ACHN (cell line): ENCODE measurements at regions not wholly inside any gene's neighbourhood (a gene's known extent, or its start where the extent isn't known, plus 50 kb on each side); places are given as distances from the start of the nearest gene placed in this dataset.
"Not testable (repeated sequence)": the region's sequence is repeated elsewhere in the genome, so short reads cannot be mapped to it uniquely, and the experiment has no call there.

Source experiments
- DNase-seq: peaks from one replicate; pipeline ENCODE4 v3.0.0-alpha.2; 2015
- in situ Hi-C: cut with HindIII; loops from 2 replicates; pipeline ENCODE4 v1.10.0; 2017; ENCODE audit warnings: low sequenced_read_pairs, low pct_ligation_motif_present, low pct_unique_long_range_greater_than_20kb

DNA sequence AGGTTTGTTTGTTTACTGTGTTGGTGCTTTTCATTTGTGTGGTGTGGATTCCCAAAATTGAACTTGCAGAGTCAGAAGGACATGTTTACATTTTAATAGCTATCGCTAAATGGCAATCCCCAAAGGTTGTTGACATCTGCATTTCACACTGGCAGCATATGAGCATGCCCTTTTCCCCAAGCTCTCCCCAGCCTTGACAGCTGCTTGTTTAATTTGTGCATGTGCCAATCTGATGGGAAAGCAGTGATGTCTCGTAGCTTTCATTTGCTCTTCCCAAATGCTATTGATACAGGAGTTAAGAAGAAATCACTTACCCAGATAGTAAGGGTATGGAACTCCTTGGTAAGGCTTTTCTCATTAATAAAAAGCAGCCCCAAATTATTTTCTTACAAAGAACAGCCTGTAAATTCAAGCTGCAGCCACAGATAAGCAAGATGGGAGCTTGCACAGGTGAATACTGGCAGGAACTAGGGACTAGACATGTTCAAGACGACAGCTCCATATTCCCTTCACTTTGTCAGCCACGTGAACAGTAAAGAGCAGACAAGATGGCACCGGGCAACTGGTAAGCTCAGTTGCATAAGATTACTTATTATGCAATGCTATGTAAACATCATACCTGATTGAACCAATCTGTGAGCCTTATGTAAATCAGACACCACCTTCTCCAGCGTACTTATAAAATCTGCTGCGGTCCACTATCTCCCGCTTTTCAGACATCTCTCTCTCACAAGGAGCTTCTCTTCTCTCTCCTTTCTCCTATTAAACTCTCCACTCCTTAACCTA, 87.4 kb downstream of the IGLL5 start:
- in situ Hi-C loops = no loop called here
- DNase-seq = no peak

DNA sequence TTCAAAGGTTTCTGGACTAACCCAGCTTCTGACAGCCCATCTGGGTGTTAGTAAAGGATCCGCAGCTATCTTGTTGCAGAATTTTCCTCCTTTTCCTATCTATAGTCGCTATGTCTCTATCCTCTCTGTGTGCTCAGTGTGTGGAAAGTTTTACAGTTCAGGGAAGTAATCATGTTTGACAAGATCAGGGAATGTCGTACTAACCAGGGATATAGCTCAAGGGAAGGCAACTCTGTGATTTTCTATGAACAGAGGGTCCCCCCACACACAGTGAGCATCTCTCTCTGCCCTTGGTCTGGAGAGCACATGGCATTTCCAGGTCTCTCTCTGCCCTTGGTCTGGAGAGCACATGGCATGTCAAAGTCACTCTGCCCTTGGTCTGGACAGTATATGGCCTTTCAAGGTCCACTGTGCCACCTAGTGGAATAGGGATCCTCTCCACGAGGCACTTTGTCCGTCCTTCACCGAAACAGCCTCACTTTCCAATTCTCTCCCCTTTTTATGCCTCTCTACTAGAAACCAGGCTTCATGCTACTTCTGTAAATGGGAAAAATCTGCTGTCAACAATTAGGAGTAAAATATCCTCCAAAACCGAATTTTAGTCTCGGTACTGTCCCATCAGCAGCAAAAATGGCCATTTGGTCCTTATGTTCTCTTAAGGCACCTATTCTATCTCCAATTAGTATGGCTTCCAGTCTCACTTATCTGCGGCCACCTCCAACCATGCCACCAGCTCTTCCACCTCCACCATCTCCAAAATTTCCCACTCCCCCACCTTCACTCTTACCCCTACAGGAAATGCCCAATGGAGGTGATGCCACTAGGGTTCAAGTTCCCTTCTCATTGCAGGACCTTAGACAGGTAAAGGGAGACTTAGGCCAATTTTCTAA, 88.7 kb downstream of the IGLL5 start:
- DNase-seq = no peak
- in situ Hi-C loops = no loop called here

DNA sequence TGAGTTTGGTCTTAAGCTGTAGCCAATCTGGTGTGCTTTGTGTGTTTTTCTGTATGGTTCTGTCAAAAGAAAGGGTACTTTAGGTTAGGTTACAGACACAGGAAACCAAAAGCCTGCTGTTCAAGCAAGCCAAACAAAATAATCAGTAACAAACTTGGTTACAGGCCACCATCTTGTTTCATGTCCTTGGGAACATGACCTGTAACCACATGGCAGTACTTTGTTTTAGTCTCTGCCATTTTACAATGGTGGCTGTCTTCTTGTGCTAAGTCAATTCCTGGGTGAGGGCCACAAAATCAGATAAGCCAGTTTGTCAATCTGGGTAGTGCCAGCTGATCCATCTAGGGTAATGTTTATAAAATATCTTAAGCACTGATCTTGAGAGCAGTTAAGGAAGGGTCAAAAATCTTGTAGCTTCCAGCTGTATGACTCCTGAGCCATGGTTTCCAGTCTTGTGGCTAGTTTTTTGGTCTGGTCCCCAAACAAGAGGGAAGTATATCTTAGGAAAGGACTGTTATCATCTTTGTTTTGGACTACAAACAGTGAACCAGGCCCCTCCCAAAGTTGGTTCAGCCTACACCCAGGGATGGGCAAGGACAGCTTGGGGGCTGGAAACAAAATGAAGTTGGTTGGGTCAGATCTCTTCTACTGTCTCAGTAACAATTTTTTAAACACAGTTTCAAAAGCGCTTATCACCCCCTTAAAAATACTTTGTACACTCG, 90.0 kb downstream of the IGLL5 start:
- in situ Hi-C loops = no loop called here
- no peak for DNase-seq

DNA sequence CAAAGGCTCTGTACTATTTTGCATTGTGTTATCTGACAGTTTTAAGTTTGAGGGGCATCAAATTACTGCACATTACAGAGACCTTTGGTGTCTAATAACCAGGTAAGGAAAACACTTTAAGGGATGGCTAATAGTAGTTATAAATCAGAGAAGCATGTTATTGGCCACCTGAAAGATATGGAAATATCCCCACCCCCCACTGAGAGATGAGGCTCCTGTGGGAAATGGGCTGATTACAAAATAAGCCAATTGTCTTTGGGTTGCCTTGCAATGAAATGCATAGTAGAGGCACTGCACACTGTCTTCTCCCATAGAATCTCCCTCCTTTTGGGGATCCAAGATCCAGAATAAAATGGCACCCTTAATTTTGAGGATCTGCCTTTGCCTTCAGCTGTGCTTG, 91.0 kb downstream of the IGLL5 start:
- DNase-seq = no peak
- in situ Hi-C loops = no loop called here

DNA sequence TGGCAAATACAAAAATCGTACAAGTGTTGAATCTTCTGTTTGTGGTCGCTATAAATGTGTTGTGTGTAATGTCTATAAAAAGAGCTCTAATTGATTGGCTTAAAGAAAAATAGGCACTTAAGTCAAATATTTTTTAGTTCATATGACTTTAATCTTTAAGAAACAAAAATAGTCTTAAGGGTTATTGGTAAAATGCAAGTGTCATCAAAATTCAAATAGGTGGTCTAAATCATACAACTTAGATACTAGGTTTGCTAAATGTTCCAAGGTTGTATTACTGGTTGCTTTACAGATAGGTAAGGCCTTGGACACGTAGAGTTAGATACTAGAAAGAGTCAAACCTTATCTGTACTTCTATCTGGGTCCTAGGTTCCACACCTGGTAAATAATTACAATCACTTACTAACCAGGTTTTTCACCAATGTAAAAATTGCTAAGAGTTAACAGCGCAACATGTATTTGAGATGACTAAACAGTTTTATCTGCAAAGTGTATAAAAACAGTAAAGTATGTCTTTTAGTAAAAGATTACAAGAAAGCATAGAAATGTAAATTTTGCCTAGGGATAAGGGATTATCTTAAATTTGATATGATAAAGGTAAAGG, 91.1 kb upstream of the GNAZ start:
- DNase-seq = no peak
- in situ Hi-C loops = no loop called here

DNA sequence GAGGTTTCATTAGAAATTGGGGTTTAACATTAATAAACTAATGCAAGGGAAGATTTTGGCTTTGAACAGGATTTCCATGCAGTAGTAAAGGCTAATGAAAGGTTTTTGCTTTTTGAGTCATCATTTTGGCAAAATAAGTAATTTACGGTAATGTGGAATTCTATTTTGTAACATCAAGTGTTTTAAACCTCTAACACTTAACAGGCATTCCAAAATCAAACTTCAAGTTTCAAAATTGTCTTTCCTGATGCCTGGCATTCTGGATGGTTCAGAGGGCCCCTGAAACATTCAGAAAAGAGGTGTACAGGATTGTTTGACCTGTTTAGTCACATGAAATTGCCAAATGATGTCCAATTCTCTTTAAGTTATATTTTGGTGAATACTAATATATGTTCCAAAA, 90.4 kb upstream of the GNAZ start:
- DNase-seq = no peak
- in situ Hi-C loops = no loop called here

DNA sequence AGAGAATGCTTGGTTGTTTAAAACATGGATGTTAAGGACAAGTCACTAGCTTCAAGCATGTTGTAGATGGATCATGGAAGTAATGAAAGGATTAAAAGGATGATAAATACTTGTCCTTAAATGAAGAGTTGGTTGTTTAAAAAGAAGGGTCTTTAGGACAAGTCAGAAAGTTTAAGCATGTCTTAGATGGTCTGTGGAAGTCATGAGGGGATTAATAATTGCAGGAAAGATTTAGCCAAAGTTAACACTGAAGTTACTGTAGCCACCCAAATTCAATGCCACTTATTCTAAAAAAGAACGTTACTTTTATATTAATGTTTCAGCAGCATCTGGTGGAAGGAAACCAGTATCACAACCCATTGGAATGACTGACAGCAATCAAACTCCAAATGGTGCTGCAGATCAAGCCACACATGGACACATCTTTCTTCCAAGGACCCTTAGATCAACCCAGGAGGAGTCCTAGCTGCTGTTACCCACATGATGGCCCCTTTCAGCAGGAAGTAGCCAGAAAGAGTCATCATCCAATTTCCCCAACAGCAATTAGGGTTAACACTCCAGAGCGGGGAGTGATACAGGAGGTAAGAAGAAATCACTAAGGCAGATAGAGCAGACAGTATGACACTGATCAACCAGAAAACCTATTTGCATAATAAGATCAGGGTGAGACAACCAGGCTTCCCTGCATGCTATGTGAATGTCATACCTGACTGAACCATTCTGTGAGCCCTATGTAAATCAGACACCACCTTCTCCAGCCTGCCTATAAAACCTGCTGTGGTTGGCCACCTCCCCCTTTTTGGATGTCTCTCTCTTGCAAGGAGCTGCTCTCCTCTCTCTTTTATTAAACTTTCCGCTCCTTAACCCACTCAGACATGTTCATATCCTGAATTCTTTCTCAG, 88.4 kb upstream of the GNAZ start:
- in situ Hi-C loops = no loop called here
- no peak for DNase-seq

DNA sequence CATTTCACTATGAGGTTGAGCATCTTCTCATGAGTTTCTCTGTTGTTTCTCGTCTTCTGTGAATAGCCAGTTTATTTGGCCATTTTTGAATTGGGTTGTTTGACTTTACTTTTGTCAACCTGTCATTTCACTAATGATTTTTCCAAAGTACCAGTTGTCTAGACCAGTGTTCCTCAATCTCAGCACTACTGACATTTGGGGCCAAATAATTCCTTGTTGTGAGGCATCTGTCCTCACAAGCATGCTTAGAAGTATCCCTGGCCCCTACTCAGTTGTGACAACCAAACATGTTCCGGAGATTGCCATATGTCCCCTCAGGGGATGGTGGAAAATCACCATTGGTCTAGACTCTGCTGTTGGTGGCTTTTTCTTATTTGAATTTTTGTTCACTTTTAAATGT, 87.7 kb upstream of the GNAZ start:
- in situ Hi-C loops = no loop called here
- no peak for DNase-seq

DNA sequence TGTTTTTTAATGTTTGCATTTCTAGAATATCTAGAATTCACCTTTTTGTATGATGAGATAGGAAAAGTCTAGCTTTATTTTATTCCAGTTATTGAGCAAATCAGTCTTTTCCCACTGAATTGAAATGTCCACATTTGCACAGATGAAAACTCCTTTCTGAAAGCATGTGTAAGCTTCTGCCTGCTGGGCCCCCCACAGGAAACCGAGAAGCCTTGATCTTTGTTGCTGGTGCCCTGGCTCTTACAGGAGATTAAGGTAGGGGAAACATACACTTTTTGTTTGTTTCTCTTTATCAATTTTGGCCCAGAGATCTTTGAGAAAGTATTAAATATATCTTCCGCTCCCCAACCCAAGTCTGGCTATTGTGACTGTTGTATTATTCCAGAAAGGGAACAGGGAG, 87.2 kb upstream of the GNAZ start:
- DNase-seq = no peak
- in situ Hi-C loops = no loop called here

DNA sequence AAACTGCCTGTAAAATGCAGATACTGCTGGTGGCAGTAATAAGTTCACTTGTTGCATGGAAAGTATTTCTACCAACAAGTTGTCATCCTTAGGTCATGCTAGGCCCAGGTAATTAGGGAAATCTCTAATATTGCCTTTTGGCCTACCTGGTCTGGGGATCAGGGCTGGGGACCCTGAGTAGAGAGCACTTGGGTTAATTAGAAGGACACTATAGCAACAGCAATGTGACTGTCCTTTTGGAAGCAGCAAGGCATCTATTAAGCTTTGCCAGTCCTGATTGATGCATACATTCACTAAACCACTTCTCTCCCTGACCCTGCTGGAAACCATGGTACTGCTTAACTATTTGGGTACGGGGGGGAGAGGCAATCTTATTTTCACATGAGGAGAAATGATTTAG, 86.5 kb upstream of the GNAZ start:
- no peak for DNase-seq
- in situ Hi-C loops = no loop called here

DNA sequence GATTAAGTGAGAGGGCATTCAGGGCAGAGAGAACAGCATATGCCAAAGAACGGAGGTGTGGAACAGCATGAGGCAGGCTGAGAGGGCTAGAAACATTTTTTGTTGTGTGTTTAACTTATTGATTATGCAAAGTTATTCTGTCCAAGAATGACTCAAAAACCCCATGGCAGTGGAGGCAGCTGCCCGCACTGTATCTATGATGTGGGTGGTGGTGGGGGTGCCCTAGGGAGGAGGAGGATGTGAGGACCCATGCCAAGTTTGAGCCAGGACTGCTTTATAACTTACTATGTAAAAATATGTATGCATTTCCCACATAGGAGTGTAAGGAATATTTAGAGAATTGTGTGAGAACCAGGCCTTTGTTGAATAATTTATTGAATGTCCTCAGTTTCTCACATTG, 85.4 kb upstream of the GNAZ start:
- in situ Hi-C loops = no loop called here

DNA sequence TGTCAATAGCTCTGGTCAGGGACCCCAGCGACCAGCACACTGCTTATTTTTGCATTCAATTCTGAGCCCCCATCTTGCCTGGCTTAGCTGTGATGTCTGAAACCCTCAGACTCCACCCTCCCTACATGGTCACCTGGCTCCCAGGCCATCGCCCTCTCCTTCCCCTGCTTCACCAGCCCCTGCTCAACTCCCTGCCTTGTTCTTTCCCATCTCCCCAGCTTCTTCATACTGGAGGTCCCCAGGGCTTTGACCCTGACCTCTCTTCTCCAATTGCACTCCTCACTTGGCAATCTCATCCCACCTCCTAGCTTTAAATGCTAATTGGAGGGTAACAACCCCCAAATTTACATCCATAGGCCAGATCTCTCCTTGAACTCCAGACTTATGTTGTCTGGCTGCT, 84.3 kb upstream of the GNAZ start:
- no peak for DNase-seq
- in situ Hi-C loops = no loop called here

More for the DNA sequence above, 85.4 kb upstream of the GNAZ start:
- no peak for DNase-seq

DNA sequence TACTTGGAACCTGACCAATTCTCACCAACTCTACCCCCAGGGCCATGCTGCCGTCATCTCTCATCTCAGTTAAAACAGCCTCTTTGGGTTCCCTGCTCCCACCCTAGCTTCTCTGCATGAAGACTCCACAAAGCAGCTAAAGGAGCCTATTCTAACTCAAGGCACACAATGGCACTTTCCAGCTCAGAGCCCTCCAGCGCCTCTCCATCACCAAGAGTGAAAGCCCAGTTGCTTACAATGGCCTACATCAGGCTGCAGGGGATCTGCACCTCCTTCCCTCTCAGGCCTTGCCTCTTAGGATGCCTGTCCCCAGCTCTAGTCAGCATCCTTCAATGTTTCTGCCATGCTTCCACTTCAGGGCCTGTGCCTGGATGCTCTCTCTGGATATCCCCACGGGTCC, 83.7 kb upstream of the GNAZ start:
- in situ Hi-C loops = no loop called here
- DNase-seq = no peak

DNA sequence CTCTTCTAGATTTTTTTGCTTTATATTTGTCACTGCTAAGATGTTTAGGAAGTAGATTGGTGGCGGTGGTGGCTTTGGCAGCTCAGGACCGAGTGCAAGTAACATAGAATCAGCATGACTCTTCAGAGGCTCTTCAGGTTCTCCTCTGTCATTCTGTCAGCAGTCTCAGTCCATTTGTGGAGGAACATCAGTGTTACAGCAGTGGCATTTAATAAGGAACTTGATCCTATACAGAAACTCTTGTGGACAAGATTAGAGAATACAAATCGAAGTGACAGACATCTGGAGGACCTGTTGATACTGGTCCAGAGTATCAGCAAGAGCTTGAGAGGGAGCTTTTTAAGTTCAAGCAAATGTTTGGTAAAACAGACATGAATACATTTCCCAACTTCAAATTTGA, 82.2 kb upstream of the GNAZ start:
- in situ Hi-C loops = no loop called here
- no peak for DNase-seq

DNA sequence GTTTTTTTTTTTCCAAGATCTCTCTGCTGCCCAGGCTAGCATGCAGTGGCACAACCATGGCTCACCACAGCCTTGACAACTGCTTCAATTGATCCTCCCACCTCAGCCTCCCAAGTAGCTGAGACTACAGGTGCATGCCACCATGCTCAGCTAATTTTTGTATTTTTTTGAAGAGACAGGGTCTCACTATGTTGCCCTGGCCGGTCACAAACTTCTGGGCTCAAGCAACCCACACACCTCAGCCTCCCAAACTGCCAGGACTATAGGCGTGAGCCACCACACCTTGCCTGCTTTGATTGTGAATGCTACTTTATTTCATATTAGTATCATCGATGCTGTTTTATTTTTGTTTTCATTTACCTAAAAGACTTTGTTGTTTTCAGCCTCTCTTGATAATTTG, 81.5 kb upstream of the GNAZ start:
- in situ Hi-C loops = no loop called here
- DNase-seq = no peak

DNA sequence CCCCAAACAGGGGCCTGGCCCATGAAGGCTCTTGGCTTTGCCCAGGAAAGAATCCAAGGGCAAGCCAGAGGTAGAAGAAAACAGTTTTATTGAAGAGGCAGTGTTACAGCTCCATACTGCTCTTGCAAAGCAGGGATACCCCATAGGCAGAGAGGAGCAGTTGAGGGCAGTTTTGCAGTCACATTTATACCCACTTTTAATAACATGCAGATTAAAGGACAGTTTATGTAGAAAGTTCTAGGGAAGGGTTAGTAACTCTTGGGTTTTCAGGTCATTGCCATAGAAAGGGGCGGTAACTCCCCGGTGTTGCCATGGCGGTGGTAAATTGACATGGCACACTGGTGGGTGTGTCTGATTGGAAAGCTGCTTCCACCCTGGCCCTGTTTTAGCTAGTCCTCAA, 80.5 kb upstream of the GNAZ start:
- no peak for DNase-seq
- in situ Hi-C loops = no loop called here

DNA sequence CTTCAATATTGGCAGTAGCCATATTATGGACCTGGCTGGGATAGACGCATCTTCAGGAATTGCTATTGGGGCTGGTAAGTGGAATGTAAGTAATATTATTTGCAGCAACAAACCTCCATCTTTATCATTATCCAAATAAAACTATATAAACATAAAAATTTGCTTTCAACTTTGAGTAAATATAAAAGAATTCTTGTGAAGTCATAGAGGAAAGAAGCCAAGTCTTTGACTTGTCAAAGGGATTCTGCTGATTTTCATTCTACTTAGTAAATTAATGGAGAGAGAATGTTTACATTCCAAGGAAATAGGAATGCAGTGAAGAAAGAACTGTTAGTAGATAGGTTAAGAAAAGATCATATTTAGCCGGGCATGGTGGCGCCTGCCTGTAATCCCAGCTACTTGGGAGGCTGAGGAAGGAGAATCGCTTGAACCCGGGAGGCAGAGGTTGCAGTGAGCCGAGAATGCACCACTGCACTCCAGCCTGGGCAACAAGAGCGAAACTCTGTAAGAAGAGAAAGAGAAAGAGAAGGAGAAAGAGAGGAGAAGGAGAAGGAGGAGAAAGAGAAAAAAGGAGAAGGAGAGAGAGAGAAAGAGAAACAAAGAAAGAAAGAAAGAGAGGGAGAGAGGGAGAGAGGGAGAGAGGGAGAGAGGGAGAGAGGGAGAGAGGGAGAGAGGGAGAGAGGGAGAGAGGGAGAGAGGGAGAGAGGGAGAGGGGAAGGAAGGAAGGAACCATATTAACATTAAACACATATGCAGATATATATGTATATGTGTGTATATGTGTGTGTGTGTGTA, 79.4 kb upstream of the GNAZ start:
- DNase-seq, in situ Hi-C loops: not testable (repeated sequence)
